Fibroblast of peridontal ligament (primary cell): ENCODE measurements at regions not wholly inside any gene's neighbourhood (a gene's known extent, or its start where the extent isn't known, plus 50 kb on each side); places are given as distances from the start of the nearest gene placed in this dataset.

Experiments used
- DNase-seq: peaks from one replicate; pipeline ENCODE4 v3.0.0-alpha.2; 2010; ENCODE audit errors: extremely low read depth

DNA sequence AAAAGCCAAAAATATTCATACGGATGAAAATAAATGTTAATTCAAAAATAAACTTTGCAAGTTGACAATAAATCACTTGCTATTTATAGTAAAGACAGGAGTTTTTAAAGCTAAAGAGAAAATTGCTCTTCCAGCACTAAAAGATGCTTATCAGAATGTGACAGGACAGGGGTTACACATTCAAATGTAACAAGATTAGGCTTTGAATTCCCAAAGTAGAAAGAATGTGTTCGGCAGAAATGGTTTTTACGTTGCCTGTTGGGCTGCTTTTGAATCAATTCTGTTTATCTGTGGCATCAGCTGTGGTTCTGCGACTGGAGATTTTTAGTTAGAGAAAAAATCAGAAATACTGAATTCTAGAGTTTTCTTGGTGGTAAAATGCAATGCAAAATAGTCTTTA lies 669.4 kb downstream of the CPS1 start:
- no peak for DNase-seq

DNA sequence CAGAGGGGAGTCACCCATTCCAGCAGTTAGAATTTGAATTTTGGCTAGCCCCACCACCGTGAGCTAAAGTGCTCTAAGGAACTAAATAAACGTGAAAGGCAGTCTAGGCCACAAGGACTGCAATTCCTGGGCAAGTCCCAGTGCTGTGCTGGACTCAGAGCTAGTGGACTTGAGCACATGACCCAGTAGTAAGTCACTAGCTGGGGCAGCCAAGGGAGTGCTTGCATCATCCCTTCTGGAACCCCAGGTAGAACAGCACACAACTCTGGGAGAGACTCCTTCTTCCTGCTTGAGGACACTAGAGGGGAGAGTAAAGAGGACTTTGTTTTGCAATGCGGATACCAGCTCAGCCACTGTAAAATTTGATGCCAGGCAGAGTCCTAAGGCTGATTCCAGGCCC lies 672.2 kb downstream of the CPS1 start:
- no peak for DNase-seq

DNA sequence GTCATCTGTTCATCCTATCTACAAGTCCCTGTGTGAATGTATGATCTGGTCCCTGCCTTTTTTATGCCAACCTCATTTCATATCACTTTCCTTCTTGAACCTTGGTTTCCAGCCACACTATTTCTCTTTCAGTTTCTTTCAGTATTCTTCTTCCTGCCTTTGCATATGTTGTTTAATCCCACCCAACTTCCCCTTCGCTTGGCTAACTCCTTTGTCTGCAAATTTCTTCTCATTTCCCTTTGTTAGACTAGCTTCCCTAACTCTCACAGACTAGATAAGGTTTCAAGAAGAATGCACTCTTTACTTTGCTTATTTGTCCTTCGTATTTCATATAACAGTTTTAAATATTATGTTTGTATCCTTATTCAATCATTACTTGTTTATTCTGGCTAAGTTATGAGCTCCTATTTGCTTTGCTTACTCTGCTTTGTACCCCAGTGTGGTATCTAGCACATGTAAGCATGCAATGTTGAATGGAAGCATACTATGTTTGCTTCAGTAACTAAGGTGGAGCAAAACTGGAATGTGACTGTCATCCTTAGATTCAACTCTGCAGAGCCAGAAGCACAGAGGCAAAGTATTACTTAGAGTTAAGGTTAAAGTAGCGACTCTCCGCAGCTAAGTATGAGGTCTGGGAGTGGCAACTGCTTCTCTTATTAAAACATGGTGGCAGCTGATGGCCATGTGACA lies 681.3 kb downstream of the CPS1 start:
- DNase-seq, result no peak

DNA sequence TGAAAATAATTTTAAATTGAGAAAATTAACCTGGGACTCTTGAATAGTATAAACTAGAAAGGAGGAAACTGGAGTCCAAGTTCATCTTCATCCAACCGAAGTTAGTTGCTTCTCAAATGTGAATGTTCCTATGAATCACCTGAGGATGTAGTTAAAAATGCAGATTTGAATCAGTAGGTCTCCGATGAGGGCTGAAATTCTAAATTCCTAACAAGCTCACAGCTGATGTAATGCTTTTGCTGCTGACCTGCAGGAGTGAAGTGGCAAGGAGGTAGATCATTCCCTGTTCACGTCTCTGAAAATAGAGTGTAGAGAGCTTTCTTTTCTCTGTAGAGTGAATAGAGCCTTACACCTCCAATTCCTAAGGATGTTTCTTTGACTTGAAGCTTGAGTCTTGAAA lies 685.5 kb downstream of the CPS1 start:
- DNase-seq, result no peak

DNA sequence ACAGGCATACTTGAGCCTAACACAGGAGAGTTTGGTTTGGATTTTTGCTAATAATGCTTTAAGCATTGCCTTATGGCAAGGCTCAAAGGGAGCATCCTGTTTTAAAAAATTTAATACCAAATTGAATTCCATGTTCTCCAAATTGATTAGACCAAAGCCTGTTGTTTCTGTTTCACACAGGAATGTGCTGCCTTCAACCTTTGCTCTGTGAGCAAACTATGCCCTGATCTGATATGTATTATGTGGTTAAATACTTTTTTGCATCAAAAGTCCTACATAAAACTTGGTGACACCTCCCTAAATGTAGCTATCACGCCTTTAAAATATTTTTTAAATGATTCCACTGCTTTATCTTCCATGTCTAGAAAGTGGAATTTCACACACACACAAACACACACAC lies 691.4 kb downstream of the CPS1 start:
- DNase-seq, result no peak

DNA sequence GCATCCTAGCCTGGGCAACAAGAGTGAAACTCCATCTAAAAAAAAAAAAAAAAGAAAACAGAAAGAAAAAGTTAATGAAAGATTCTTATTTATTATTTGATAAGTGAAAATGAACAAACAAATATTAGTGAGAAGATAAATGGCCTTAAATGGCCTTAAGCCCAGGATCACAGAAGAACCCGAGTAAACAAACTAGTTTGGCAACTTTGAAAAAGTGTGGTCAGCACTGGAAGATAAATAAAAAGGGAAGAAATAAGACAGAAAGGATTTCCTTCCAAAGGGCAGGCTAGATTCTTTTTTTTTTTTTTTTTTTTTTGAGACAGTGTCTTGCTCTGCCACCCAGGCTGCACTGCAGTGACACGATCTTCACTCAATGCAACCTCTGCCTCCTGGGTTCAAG lies 692.4 kb downstream of the CPS1 start:
- DNase-seq, result no peak

DNA sequence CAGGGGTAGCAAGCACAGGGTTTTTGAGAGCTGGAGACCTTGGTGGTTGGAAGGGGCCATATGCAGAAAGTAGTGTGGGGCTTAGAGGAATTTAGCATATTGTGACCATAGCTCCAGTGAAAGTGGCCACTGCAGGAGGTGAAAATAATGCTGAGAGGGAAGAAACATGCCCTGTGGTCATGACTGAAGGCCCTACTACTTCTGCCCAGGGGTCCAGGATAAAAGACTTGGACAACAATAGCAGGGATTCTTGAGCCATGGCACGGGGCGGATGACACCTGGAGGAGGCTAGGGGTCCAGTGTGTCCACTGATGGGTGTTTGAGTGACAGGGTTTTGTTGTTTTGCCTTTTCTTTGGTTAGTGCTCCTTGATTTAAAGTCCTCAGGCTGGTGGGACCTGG lies 694.6 kb downstream of the CPS1 start:
- DNase-seq, result no peak

DNA sequence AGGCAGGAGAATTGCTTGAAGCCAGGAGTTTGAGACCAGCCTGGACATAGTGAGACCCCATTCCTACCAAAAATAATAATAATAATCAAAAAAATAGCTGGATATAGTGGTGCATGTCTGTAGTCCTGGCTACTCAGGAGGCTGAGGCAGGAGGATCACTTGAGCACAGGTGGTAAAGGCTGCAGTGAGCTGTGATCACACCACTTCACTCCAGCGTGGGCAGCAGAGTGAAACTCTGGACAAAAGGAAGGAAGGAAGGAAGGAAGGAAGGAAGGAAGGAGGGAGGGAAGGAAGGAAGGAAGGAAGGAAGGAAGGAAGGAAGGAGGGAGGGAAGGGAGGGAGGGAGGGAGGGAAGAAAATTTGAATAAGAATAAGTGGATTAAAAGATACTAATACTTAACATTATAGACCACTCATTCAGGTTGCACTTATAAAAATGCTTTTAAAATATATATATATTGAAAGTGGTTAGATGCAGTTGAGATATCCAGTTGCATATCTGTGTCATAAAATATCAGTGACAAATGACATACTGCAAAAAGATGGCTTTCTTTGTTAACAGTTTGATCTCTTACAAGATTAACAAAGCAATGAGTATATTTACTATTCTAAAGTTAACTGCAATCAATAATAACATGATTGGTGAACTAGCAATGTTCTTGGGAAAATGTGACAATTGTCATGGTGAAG lies 702.4 kb downstream of the CPS1 start:
- no peak for DNase-seq

DNA sequence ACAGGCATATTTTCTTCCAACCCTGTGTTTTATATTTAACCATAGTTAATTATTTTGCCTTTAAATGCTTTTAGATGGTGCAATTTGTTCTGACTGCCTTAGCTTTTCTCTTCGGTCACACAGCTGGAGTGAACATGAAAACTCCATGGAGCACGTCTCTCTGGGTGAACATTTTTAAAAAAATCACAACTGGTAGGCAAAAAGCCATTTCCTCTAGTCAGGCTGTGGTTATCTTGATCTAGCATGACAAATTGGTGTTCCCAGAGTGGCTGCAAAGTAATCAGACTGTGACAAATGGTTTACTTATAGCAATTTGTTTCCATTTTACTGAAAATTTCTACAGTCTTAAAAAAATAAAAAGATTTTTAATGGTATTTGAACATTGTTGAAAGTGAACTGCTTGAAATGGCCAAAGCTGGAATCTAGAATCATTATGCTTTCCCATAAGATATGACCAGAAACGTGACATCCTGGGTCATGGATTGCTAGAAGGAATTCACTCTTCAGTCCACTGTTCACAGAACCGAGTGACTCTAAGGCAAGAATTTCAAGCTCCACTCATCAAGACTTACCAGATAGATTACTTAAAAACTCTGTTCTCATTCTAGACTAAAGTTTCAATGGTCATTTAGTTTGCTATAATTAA lies 703.6 kb downstream of the CPS1 start:
- no peak for DNase-seq

DNA sequence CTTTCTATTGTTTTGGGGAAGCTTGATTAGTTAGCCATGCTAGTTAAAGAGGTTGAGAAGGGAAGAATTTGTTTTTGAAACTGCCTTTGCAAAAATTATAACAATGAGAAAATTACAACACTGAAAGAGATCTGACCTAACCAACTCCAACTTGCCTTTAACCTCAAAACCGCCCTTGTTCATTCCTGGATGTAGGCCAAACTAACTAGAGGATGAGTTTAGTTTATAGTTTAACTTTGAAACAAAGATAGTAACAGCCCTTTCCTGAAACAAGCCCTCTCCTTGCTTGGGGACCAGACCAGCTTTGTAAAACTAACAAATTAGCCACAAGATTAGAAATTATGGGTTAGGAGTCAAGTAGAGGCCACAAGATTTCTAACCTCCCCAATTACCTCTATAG lies 713.9 kb downstream of the CPS1 start:
- DNase-seq, result no peak

DNA sequence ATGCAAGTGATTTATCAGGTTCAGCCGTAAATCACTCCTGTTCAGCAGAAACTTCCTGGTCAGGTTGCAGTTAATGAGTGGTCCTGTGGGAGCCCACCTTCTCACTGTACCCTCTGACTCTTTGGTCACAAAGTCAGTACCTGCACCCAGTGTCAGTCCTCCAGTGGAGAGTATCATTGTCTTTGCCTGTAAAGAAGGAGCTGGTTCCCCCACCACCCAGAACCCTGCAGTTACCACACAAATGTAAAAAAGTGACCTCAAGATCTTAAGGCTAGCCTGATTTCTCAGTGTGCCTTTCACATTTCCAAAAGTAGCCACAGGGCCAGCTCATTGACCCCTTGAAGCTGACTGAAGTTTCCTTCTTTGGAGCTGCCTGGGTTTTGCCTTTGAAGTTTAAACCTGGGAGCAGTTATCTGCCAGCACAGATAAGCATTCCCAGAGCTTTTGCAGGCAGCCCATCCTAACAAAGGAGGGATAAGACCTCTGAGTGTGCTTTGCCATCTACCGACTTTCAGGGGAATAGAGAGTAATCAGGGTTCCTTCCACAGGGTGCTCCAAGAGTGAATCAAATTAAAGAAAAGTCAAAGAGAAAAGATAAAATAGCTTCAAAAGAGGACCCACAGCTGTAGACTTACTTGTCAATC lies 725.2 kb downstream of the CPS1 start:
- no peak for DNase-seq

DNA sequence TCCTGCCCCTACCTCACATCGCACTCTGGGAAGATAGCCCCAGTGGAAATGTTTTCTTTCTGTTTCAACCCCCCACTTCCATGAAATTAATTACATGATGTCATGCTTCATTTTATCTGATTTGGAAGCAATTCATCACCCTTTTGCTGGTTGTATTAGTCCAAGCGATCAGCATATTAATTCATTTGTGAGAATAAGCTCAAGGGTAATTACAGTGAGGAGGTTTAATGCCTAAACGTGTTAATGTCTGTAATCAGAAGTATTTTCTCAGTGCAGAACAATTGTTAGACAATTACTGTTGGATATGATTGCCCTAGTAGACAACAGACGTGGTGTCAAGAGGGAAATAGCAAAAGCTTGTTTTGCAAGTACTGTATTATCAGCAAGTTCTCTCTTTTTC lies 746.3 kb downstream of the CPS1 start:
- DNase-seq, result no peak

DNA sequence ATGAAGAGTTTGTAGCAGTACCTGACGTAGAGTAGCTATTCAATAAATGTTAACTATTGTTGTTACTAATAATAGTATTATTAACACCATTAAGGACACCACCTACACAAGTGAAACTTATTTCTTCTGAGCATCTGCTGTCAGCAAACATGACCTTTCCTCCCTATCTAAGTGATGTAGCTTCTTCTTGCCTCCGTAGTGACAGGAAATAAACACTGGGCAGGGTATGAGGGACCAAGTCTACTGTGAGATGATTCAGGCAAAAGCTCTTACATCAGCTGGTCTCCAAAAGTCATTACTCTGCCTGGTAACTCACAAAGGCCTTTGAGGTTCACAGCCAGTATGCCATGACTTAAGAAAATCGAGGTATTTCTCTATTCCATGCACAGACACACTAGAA lies 750.5 kb downstream of the CPS1 start:
- no peak for DNase-seq
